ENCODE measurements at regions not wholly inside any gene's neighbourhood (a gene's known extent, or its start where the extent isn't known, plus 50 kb on each side); places are given as distances from the start of the nearest gene placed in this dataset.
"Not testable (repeated sequence)": the region's sequence is repeated elsewhere in the genome, so short reads cannot be mapped to it uniquely, and the experiment has no call there.

DNA sequence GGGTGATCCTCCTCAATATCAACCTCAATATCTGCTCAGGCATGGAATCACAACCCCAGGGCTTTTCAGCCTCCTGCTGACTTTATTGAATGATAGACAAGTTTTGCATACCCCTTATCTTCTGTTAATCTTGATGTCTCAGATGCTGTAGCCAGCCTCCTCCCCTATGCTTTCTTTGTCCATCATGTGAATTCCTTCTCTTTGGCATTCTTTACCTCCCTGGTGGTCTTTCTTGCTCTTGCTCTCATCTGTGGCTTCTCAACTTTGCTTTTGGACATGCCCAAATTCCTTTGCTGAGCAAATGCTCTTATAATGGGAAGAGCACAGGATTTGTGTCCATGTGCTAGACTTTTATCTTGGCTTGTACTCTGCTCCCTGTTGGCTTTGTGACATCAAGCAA lies 73.4 kb upstream of the FAM13C start:
- no peak for DNase-seq (ENCODE audit: extremely low spot score)
- POLR2A ChIA-PET, result no interaction called here
- CTCF ChIA-PET, result no interaction called here
- TF ChIP-seq FOXM1 (IDR thresholded peaks at IDR 0.05; ENCODE audit: borderline replicate concordance) (no peak), NFRKB (IDR thresholded peaks at IDR 0.05) (no peak), ELF4 (IDR thresholded peaks at IDR 0.05) (no peak), HDGF (IDR thresholded peaks at IDR 0.05; ENCODE audit: borderline replicate concordance) (no peak), L3MBTL2 (conservative IDR thresholded peaks at IDR 0.05) (no peak), ZNF384 (IDR thresholded peaks at IDR 0.05) (no peak), SP1 (IDR thresholded peaks at IDR 0.05) (no peak), FOXK2 (IDR thresholded peaks at IDR 0.05) (no peak), FOXA1 (IDR thresholded peaks at IDR 0.05) (no peak), LEF1 (IDR thresholded peaks at IDR 0.05; ENCODE audit: borderline replicate concordance) (no peak), TARDBP (IDR thresholded peaks at IDR 0.05) (no peak), CTBP1 (IDR thresholded peaks at IDR 0.05; ENCODE audit: borderline replicate concordance) (no peak), BHLHE40 (IDR thresholded peaks at IDR 0.05; ENCODE audit: borderline replicate concordance) (no peak), ARNT (IDR thresholded peaks at IDR 0.05) (no peak), SUZ12 (IDR thresholded peaks at IDR 0.05) (no peak)
- TF ChIP-seq, protein P1, sequence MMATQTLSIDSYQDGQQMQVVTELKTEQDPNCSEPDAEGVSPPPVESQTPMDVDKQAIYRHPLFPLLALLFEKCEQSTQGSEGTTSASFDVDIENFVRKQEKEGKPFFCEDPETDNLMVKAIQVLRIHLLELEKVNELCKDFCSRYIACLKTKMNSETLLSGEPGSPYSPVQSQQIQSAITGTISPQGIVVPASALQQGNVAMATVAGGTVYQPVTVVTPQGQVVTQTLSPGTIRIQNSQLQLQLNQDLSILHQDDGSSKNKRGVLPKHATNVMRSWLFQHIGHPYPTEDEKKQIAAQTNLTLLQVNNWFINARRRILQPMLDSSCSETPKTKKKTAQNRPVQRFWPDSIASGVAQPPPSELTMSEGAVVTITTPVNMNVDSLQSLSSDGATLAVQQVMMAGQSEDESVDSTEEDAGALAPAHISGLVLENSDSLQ (IDR thresholded peaks at IDR 0.05), result no peak

- POLR2A ChIA-PET, result no interaction called here
- CTCF ChIA-PET, result no interaction called here
- DNase-seq (ENCODE audit: extremely low spot score), result no peak
- TF ChIP-seq L3MBTL2 (conservative IDR thresholded peaks at IDR 0.05) (no peak), FOXA1 (IDR thresholded peaks at IDR 0.05) (no peak), FOXM1 (IDR thresholded peaks at IDR 0.05; ENCODE audit: borderline replicate concordance) (no peak), TARDBP (IDR thresholded peaks at IDR 0.05) (no peak), NFRKB (IDR thresholded peaks at IDR 0.05) (no peak), FOXK2 (IDR thresholded peaks at IDR 0.05) (no peak), CTBP1 (IDR thresholded peaks at IDR 0.05; ENCODE audit: borderline replicate concordance) (no peak), BHLHE40 (IDR thresholded peaks at IDR 0.05; ENCODE audit: borderline replicate concordance) (no peak), HDGF (IDR thresholded peaks at IDR 0.05; ENCODE audit: borderline replicate concordance) (no peak), ARNT (IDR thresholded peaks at IDR 0.05) (no peak), ELF4 (IDR thresholded peaks at IDR 0.05) (no peak), SP1 (IDR thresholded peaks at IDR 0.05) (no peak), SUZ12 (IDR thresholded peaks at IDR 0.05) (no peak), ZNF384 (IDR thresholded peaks at IDR 0.05) (no peak), LEF1 (IDR thresholded peaks at IDR 0.05; ENCODE audit: borderline replicate concordance) (no peak)
- TF ChIP-seq, protein P1 (IDR thresholded peaks at IDR 0.05), result no peak
These were observed 72.3 kb upstream of the FAM13C start for GRCh38 chr10:59434463-59435321.

GRCh38 chr10:59433720-59434428 lies 71.5 kb upstream of the FAM13C start:
- no peak for DNase-seq (ENCODE audit: extremely low spot score)
- ChIA-PET POLR2A (no interaction called here), CTCF (no interaction called here)
- TF ChIP-seq SUZ12 (IDR thresholded peaks at IDR 0.05) (no peak), ARNT (IDR thresholded peaks at IDR 0.05) (no peak), SP1 (IDR thresholded peaks at IDR 0.05) (no peak), FOXA1 (IDR thresholded peaks at IDR 0.05) (no peak), BHLHE40 (IDR thresholded peaks at IDR 0.05; ENCODE audit: borderline replicate concordance) (no peak), FOXM1 (IDR thresholded peaks at IDR 0.05; ENCODE audit: borderline replicate concordance) (no peak), LEF1 (IDR thresholded peaks at IDR 0.05; ENCODE audit: borderline replicate concordance) (no peak)

GRCh38 chr10:59432207-59432900 lies 70.0 kb upstream of the FAM13C start:
- POLR2A ChIA-PET, result no interaction called here
- CTCF ChIA-PET, result no interaction called here

GRCh38 chr10:59413795-59414194 lies 51.4 kb upstream of the FAM13C start:
- POLR2A ChIA-PET; DNase-seq (ENCODE audit: extremely low spot score); CTCF ChIA-PET: not testable (repeated sequence)

More at GRCh38 chr10:59432207-59432900, 70.0 kb upstream of the FAM13C start:
- no peak for DNase-seq (ENCODE audit: extremely low spot score)
- no peak for TF ChIP-seq TARDBP (IDR thresholded peaks at IDR 0.05)
- TF ChIP-seq BHLHE40 (IDR thresholded peaks at IDR 0.05; ENCODE audit: borderline replicate concordance), result no peak
- TF ChIP-seq CTBP1 (IDR thresholded peaks at IDR 0.05; ENCODE audit: borderline replicate concordance), result no peak
- TF ChIP-seq FOXK2 (IDR thresholded peaks at IDR 0.05), result no peak
- TF ChIP-seq FOXM1 (IDR thresholded peaks at IDR 0.05; ENCODE audit: borderline replicate concordance), result no peak
- no peak for TF ChIP-seq FOXA1 (IDR thresholded peaks at IDR 0.05)
